ENCODE measurements at regions not wholly inside any gene's neighbourhood (a gene's known extent, or its start where the extent isn't known, plus 50 kb on each side); places are given as distances from the start of the nearest gene placed in this dataset.

- no peak for TF ChIP-seq EZH2phosphoT487 (IDR thresholded peaks at IDR 0.05; ENCODE audit: borderline replicate concordance, low read length)
- TF ChIP-seq CTCF (IDR thresholded peaks at IDR 0.05; ENCODE audit: low read depth, low read length, poor library complexity, severe bottlenecking) = no peak
- H3K9me3 ChIP-seq (ENCODE audit: control insufficient read depth, insufficient read depth, low read length) = no peaks in the 10 kb centered on the region
- no peak overlapping the region for H3K4me3 ChIP-seq (ENCODE audit: low read length)
Observed at GRCh38 chr5:114062932-114063867, 298.7 kb upstream of the KCNN2 start.

GRCh38 chr5:114065912-114066311 is 296.0 kb upstream of the KCNN2 start:
- no peaks in the 10 kb centered on the region for H3K9me2 ChIP-seq (replicated peaks; ENCODE audit: control insufficient read depth, low read length)
- no peaks in the 10 kb centered on the region for H3F3A ChIP-seq (ENCODE audit: control insufficient read depth, insufficient read depth)
- H3K4me3 ChIP-seq (ENCODE audit: low read length) = no peak overlapping the region

More at GRCh38 chr5:114062932-114063867, 298.7 kb upstream of the KCNN2 start:
- Histone ChIP-seq H3F3A (ENCODE audit: control insufficient read depth, insufficient read depth) (no peaks in the 10 kb centered on the region), H3K27me3 (ENCODE audit: control insufficient read depth, low read length) (no peaks in the 10 kb centered on the region), H3K4me1 (ENCODE audit: control insufficient read depth, low read length) (no peaks in the 10 kb centered on the region), H3K27ac (ENCODE audit: low read depth, low read length) (no peak overlapping the region), H3K4me2 (ENCODE audit: low read length) (no peak overlapping the region), H3K79me2 (ENCODE audit: control insufficient read depth, low read length) (no peaks in the 10 kb centered on the region), H4K20me1 (ENCODE audit: control insufficient read depth, insufficient read depth, low read depth, low read length) (no peaks in the 10 kb centered on the region), H3K9me2 (replicated peaks; ENCODE audit: control insufficient read depth, low read length) (no peaks in the 10 kb centered on the region), H3K36me3 (ENCODE audit: control insufficient read depth, low read length) (no peaks in the 10 kb centered on the region)

GRCh38 chr5:114070093-114070722 is 291.7 kb upstream of the KCNN2 start:
- H3K9me3 ChIP-seq (ENCODE audit: control insufficient read depth, insufficient read depth, low read length) = no peaks in the 10 kb centered on the region
- H3K4me2 ChIP-seq (ENCODE audit: low read length) = no peak overlapping the region
- H3K27me3 ChIP-seq (ENCODE audit: control insufficient read depth, low read length) = no peaks in the 10 kb centered on the region
- no peaks in the 10 kb centered on the region for H3F3A ChIP-seq (ENCODE audit: control insufficient read depth, insufficient read depth)
- no peaks in the 10 kb centered on the region for H3K9me2 ChIP-seq (replicated peaks; ENCODE audit: control insufficient read depth, low read length)
- no peaks in the 10 kb centered on the region for H3K36me3 ChIP-seq (ENCODE audit: control insufficient read depth, low read length)
- H3K79me2 ChIP-seq (ENCODE audit: control insufficient read depth, low read length) = no peaks in the 10 kb centered on the region
- H3K4me3 ChIP-seq (ENCODE audit: low read length) = no peak overlapping the region
- no peak overlapping the region for H3K27ac ChIP-seq (ENCODE audit: low read depth, low read length)
- no peaks in the 10 kb centered on the region for H4K20me1 ChIP-seq (ENCODE audit: control insufficient read depth, insufficient read depth, low read depth, low read length)
- H3K4me1 ChIP-seq (ENCODE audit: control insufficient read depth, low read length) = no peaks in the 10 kb centered on the region
- no peak for TF ChIP-seq CTCF (IDR thresholded peaks at IDR 0.05; ENCODE audit: low read depth, low read length, poor library complexity, severe bottlenecking)
- TF ChIP-seq EZH2phosphoT487 (IDR thresholded peaks at IDR 0.05; ENCODE audit: borderline replicate concordance, low read length) = no peak

More at GRCh38 chr5:114065912-114066311, 296.0 kb upstream of the KCNN2 start:
- H3K4me2 ChIP-seq (ENCODE audit: low read length) = no peak overlapping the region
- H3K4me1 ChIP-seq (ENCODE audit: control insufficient read depth, low read length) = no peaks in the 10 kb centered on the region
- H3K27me3 ChIP-seq (ENCODE audit: control insufficient read depth, low read length) = no peaks in the 10 kb centered on the region
- H3K27ac ChIP-seq (ENCODE audit: low read depth, low read length) = no peak overlapping the region
- TF ChIP-seq CTCF (IDR thresholded peaks at IDR 0.05; ENCODE audit: low read depth, low read length, poor library complexity, severe bottlenecking) = no peak
- no peak for TF ChIP-seq EZH2phosphoT487 (IDR thresholded peaks at IDR 0.05; ENCODE audit: borderline replicate concordance, low read length)
- no peaks in the 10 kb centered on the region for H3K36me3 ChIP-seq (ENCODE audit: control insufficient read depth, low read length)
- H3K9me3 ChIP-seq (ENCODE audit: control insufficient read depth, insufficient read depth, low read length) = no peaks in the 10 kb centered on the region
- H3K79me2 ChIP-seq (ENCODE audit: control insufficient read depth, low read length) = no peaks in the 10 kb centered on the region
- no peaks in the 10 kb centered on the region for H4K20me1 ChIP-seq (ENCODE audit: control insufficient read depth, insufficient read depth, low read depth, low read length)
